Fibroblast of lung (primary cell): ENCODE measurements at regions not wholly inside any gene's neighbourhood (a gene's known extent, or its start where the extent isn't known, plus 50 kb on each side); places are given as distances from the start of the nearest gene placed in this dataset.

Experiments
- DNase-seq, 2 donors: peaks; one replicate each; pipeline versions ENCODE4 v3.0.0 to v3.0.0-alpha.2; 2010; ENCODE audit warnings: low read depth in 2 of 2
- H2AFZ ChIP-seq: 2 replicates; pipeline ENCODE4 v1.5.1; 2012; ENCODE audit warnings: low read length, control low read depth, inconsistent platforms
- H3K27ac ChIP-seq: 2 replicates; pipeline ENCODE4 v1.5.1; 2011; ENCODE audit warnings: low read length, control low read depth; ENCODE audit not compliant: insufficient read depth
- H3K27me3 ChIP-seq: 2 replicates; pipeline ENCODE4 v1.5.1; 2011; ENCODE audit warnings: mild to moderate bottlenecking, low read length; ENCODE audit not compliant: control insufficient read depth, insufficient read depth
- H3K36me3 ChIP-seq: 2 replicates; pipeline ENCODE4 v1.5.1; 2011; ENCODE audit warnings: low read length; ENCODE audit not compliant: control insufficient read depth, insufficient read depth
- H3K4me1 ChIP-seq: 2 replicates; pipeline ENCODE4 v1.5.1; 2011; ENCODE audit warnings: low read length; ENCODE audit not compliant: control insufficient read depth, insufficient read depth; ENCODE audit errors: extremely low read depth
- H3K4me2 ChIP-seq: 2 replicates; pipeline ENCODE4 v1.5.1; 2011; ENCODE audit warnings: low read length, control low read depth; ENCODE audit not compliant: insufficient read depth; ENCODE audit errors: extremely low read depth
- H3K4me3 ChIP-seq, 4 experiments: fragments of 200-600 bp in 1 of 4; sonication (generic) in 1 of 4; replicated peaks in 1 of 4; 2 replicates each; pipeline ENCODE4 v1.5.1; 2011 to 2016; ENCODE audit warnings: low read length in 4 of 4, low read depth in 3 of 4, mild to moderate bottlenecking in 3 of 4, control low read depth in 2 of 4, inconsistent platforms in 1 of 4, mixed read lengths in 1 of 4; ENCODE audit not compliant: insufficient read depth in 1 of 4; ENCODE audit errors: control extremely low read depth in 1 of 4
- H3K79me2 ChIP-seq: 2 replicates; pipeline ENCODE4 v1.5.1; 2012; ENCODE audit warnings: mild to moderate bottlenecking, low read length, inconsistent platforms; ENCODE audit not compliant: control insufficient read depth, insufficient read depth
- H3K9ac ChIP-seq: 2 replicates; pipeline ENCODE4 v1.5.1; 2011; ENCODE audit warnings: mild to moderate bottlenecking, low read length, control low read depth; ENCODE audit not compliant: insufficient read depth
- H3K9me3 ChIP-seq: 2 replicates; pipeline ENCODE4 v1.5.1; 2012; ENCODE audit warnings: low read depth, low read length; ENCODE audit not compliant: control insufficient read depth, insufficient read depth
- H4K20me1 ChIP-seq: 2 replicates; pipeline ENCODE4 v1.5.1; 2011; ENCODE audit warnings: low read length; ENCODE audit not compliant: control insufficient read depth, insufficient read depth; ENCODE audit errors: extremely low read depth
- EZH2 ChIP-seq: IDR thresholded peaks from 2 replicates; pipeline ENCODE4 v1.5.1; 2012; ENCODE audit warnings: low read length, control low read depth, mild to moderate bottlenecking; ENCODE audit errors: missing control alignments
- TF ChIP-seq, protein P1 (sequence below), 2 donors: IDR thresholded peaks in 1 of 2; conservative IDR thresholded peaks in 1 of 2; 1 replicate in 1 of 2; 2 replicates in 1 of 2; pipeline ENCODE4 v1.5.1; 2011 to 2012; ENCODE audit warnings: low read length in 2 of 2, control low read depth in 1 of 2, inconsistent platforms in 1 of 2, low read depth in 1 of 2, mild to moderate bottlenecking in 1 of 2

DNA sequence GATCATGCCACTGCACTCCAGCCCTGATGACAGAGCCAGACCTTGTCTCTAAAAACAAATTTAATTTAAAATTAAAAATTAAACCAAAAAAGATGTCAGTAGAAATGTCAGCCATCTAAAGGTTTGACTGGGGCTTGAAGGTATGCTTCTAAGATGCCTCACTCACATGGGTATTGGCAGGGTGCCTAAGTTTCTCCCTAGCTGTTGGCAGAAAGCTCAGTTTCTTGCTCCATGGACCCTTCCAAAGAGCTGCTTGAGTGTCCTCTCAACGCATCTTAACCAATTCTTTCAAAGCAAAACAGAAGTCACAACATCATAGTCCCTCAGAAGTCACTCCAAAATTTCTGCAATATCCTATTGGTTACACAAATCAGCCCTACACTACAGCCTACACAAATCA is 231.0 kb upstream of the ADGRL2 start:
- H3K36me3 ChIP-seq, result no peaks in the 10 kb centered on the region
- H3K4me1 ChIP-seq, result no peaks in the 10 kb centered on the region
- TF ChIP-seq, protein P1, sequence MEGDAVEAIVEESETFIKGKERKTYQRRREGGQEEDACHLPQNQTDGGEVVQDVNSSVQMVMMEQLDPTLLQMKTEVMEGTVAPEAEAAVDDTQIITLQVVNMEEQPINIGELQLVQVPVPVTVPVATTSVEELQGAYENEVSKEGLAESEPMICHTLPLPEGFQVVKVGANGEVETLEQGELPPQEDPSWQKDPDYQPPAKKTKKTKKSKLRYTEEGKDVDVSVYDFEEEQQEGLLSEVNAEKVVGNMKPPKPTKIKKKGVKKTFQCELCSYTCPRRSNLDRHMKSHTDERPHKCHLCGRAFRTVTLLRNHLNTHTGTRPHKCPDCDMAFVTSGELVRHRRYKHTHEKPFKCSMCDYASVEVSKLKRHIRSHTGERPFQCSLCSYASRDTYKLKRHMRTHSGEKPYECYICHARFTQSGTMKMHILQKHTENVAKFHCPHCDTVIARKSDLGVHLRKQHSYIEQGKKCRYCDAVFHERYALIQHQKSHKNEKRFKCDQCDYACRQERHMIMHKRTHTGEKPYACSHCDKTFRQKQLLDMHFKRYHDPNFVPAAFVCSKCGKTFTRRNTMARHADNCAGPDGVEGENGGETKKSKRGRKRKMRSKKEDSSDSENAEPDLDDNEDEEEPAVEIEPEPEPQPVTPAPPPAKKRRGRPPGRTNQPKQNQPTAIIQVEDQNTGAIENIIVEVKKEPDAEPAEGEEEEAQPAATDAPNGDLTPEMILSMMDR (conservative IDR thresholded peaks at IDR 0.05 in 1 of 2, IDR thresholded peaks at IDR 0.05 in 1 of 2; ENCODE audit: low read depth in 1 of 2, low read length in 2 of 2), result no peak
- TF ChIP-seq EZH2, result no peak
- no peaks in the 10 kb centered on the region for H3K9me3 ChIP-seq
- H3K27ac ChIP-seq, result no peak overlapping the region
- no peaks in the 10 kb centered on the region for H3K27me3 ChIP-seq
- H3K79me2 ChIP-seq, result no peaks in the 10 kb centered on the region
- H4K20me1 ChIP-seq, result no peaks in the 10 kb centered on the region
- no peak for DNase-seq
- no peak overlapping the region for H3K4me3 ChIP-seq
- H3K4me2 ChIP-seq, result no peak overlapping the region
- no peak overlapping the region for H3K9ac ChIP-seq
- H2AFZ ChIP-seq, result no peak overlapping the region

DNA sequence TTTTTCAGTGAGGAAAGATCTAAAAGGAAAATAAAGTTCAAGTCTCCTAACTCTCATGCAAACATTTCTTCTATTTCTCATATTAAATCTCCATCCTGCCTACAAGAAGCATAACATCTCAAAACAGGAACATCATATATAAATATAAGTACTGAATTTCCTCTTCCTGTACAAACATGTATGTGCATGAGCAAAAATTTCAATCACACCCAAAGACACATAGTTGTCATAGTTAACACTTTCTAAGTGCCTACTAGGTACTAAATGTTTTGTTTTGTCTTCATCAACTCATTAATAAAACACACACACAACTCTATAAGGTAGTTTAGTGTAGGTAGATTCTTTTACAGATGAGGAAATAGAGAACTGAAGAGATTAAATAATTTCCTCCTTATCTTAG is 237.1 kb upstream of the ADGRL2 start:
- H3K4me3 ChIP-seq, result no peak overlapping the region
- no peaks in the 10 kb centered on the region for H3K36me3 ChIP-seq
- no peaks in the 10 kb centered on the region for H4K20me1 ChIP-seq
- no peaks in the 10 kb centered on the region for H3K4me1 ChIP-seq
- no peaks in the 10 kb centered on the region for H3K9me3 ChIP-seq
- no peak for TF ChIP-seq EZH2
- TF ChIP-seq, protein P1 (conservative IDR thresholded peaks at IDR 0.05 in 1 of 2, IDR thresholded peaks at IDR 0.05 in 1 of 2; ENCODE audit: low read depth in 1 of 2, low read length in 2 of 2), result no peak
- no peak overlapping the region for H3K27ac ChIP-seq
- H3K27me3 ChIP-seq, result no peaks in the 10 kb centered on the region
- no peak overlapping the region for H3K9ac ChIP-seq
- H3K79me2 ChIP-seq, result no peaks in the 10 kb centered on the region
- no peak overlapping the region for H2AFZ ChIP-seq
- no peak for DNase-seq
- H3K4me2 ChIP-seq, result no peak overlapping the region

DNA sequence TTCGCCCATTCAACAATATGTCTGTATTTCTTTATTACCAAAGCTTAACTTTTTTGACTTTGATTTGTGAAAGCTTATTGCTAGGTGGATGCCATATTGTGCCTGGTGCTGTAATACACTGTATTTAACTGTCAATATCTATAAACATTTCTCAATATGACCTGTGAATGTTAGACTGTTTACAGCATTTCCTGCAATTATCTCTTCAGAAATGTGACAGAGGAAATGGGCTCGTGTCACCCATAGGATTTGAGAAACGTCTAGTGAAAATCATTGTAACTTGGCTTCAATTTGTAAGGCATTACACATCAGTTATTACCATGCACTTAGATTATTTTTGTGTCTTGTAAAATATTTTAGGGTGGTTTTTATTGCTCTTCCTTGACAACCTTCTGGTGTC is 237.8 kb upstream of the ADGRL2 start:
- TF ChIP-seq EZH2, result no peak
- TF ChIP-seq, protein P1 (conservative IDR thresholded peaks at IDR 0.05 in 1 of 2, IDR thresholded peaks at IDR 0.05 in 1 of 2; ENCODE audit: low read depth in 1 of 2, low read length in 2 of 2), result no peak

More for the DNA sequence above, 237.8 kb upstream of the ADGRL2 start:
- no peak for DNase-seq
- Histone ChIP-seq H3K36me3 (no peaks in the 10 kb centered on the region), H3K27ac (no peak overlapping the region), H4K20me1 (no peaks in the 10 kb centered on the region), H3K9me3 (no peaks in the 10 kb centered on the region), H3K4me1 (no peaks in the 10 kb centered on the region), H3K27me3 (no peaks in the 10 kb centered on the region), H3K79me2 (no peaks in the 10 kb centered on the region), H3K9ac (no peak overlapping the region), H3K4me2 (no peak overlapping the region), H3K4me3 (no peak overlapping the region), H2AFZ (no peak overlapping the region)
